HG02642 (cell line): ENCODE measurements at regions not wholly inside any gene's neighbourhood (a gene's known extent, or its start where the extent isn't known, plus 50 kb on each side); places are given as distances from the start of the nearest gene placed in this dataset.

Source experiments
- ATAC-seq: cut with Tn5 transposase; IDR thresholded peaks from one replicate; pipeline ENCODE4 v1.9.1; 2021; ENCODE audit warnings: mild to moderate bottlenecking; ENCODE audit not compliant: unreplicated experiment, poor library complexity

GRCh38 chr3:106750092-106750491 is 627.1 kb upstream of the CCDC54 start:
- ATAC-seq = no peak

GRCh38 chr3:106755336-106755735 is 621.9 kb upstream of the CCDC54 start:
- ATAC-seq = no peak

DNA sequence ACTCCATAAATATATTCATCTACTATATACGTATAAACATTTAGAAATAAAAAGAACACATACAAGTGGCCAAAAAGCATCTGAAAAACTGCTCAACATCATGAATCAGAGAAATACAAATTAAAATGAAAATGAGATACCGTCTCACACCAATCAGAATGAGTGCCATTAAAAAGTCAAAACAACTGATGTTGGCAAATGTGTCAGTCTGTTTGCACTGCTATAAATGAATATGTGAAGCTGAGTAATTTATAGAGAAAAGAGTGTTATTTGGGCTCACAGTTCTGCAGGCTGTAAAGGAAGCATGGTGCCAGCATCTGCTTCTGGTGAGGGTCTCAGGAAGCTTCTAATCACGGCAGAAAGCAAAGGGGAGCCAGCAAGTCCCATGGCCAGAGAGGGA is 620.3 kb upstream of the CCDC54 start:
- no peak for ATAC-seq

DNA sequence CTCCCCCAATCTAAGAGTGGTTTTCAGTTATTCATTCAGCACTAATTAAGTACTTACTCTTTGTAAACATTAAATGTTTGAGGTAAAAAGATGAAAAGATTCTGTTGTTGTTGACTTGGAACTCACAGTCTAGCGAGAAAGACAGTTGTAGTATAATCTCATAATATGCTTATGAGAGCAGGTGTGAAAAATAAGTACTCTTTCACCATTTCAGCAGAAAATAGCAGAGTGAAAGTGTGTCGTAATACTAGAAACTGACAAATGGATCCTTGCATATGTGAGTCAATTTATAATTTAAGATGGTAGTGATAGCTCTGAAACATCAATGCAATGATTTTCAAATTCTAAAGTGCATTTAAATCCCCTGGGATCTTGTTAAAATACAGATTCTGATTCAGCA is 618.8 kb upstream of the CCDC54 start:
- no peak for ATAC-seq

GRCh38 chr3:106759731-106760130 is 617.5 kb upstream of the CCDC54 start:
- no peak for ATAC-seq

GRCh38 chr3:106765342-106765741 is 611.9 kb upstream of the CCDC54 start:
- no peak for ATAC-seq

DNA sequence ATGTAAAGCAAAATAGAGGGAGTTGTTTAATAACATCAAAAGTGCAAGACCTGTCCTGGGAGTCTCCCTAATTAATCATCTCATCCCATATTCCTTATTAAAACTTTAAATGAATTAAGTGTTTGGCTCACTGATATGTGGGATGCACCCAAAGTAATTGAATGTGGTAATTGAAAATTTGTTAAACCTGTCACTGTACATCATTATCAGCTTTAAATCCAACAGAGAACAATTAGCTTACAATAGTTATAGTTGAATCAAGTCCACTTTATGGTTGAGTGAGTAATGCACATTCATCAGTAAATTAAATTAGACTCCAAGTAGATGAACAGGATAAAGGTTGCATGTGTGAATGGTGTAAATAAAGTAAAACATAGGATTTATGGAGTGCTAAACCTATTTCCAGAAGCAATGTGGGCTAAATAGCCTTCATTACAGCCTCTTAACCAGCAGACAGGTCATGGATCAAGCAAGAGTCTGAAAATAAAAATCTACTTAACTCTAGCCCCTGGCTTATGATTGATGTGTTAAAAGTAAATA is 608.2 kb upstream of the CCDC54 start:
- no peak for ATAC-seq

- no peak for ATAC-seq
Measured at GRCh38 chr3:106773795-106774194, 603.4 kb upstream of the CCDC54 start.

DNA sequence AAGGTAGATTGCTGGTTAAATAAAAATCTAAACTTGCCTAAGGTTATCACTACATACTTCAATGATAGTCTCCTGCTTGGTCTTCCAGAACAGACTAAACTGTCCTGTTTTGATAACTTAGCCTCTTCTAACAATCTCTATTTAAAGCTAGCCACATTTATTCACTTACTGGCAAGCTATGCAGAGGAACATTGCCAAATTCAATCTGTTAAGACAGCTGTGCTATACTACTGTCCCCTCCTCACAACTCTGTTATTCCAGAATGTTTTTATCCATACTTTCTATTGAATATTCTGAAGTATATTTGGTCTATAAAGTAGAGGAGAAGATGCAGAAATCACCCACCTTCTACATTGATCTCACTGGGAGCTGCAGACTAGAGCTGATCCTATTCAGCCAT is 594.0 kb upstream of the CCDC54 start:
- ATAC-seq = no peak

- no peak for ATAC-seq
Measured at GRCh38 chr3:106789276-106789675, 588.0 kb upstream of the CCDC54 start.

DNA sequence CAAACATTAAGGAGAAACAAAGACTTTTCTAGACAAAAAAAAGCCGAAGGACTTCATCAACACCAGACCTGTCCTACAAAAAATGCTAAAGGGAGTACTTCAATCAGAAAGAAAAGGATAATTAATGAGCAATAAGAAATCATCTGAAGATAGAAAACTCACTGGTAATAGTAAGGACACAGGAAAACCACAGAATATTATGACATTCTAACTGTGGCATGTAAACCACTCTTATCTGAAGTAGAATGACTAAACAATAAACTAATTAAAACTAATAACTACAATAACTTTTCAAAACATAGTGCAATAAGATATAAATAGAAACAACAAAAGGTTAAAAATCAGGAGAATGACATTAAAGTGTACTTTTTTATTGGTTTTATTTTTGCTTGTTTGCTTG is 584.5 kb upstream of the CCDC54 start:
- ATAC-seq = no peak

DNA sequence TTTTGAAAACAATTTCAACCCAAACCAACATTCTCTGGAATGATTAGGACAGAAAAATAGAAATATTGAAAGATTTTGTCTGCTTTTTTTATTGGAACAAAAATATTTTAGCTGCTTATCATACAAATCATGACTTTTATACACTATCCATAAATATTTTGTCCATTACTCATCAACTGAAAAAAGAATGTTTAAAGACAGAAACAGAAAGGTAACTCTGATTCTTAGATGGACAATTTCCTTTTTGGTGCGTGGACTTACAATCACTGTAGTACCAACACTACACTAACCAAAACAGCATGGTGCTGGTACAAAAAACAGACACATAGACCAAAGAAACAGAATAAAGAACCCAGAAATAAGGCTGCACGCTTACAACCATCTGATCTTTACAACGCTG is 582.8 kb upstream of the CCDC54 start:
- no peak for ATAC-seq

GRCh38 chr3:106795553-106795952 is 581.7 kb upstream of the CCDC54 start:
- no peak for ATAC-seq

DNA sequence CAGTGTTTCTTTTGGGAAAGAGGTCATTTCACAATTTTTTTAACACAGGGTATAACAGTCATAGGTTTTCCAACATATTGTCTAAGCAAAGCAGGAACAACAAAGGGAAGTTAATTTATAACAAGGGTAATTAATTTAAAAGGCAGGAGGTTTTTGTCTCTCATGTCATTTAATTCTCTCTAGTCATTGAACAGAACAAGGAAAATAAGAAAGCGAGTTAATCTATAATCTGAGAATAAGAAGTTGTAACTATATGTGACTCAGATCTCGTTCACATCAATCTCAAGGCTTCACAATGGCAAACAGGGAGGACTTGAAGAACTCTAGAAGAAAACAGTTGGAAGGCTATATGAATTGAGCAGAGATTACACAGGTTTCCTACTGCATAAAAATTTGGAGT is 579.8 kb upstream of the CCDC54 start:
- no peak for ATAC-seq

DNA sequence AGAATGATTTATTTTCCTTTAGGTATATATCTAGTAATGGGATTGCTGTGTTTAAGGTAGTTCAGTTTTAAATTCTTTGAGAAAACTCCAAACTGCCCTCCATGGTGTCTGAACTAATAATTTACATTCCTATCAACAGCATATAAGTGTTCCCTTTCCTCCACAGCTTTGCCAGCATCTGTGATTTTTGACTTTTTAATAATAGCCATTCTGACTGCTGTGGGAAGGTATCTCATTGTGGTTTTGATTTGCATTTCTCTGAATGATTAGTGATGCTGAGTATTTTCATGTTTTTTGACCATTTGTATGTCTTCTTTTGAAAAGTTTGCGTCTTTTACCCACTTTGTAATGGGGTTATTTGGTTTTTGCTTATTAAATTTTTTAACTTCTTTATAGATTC is 571.6 kb upstream of the CCDC54 start:
- ATAC-seq = no peak

GRCh38 chr3:106806964-106807363 is 570.3 kb upstream of the CCDC54 start:
- ATAC-seq = no peak

- ATAC-seq = no peak
Measured at GRCh38 chr3:106809041-106809440, 568.2 kb upstream of the CCDC54 start.

DNA sequence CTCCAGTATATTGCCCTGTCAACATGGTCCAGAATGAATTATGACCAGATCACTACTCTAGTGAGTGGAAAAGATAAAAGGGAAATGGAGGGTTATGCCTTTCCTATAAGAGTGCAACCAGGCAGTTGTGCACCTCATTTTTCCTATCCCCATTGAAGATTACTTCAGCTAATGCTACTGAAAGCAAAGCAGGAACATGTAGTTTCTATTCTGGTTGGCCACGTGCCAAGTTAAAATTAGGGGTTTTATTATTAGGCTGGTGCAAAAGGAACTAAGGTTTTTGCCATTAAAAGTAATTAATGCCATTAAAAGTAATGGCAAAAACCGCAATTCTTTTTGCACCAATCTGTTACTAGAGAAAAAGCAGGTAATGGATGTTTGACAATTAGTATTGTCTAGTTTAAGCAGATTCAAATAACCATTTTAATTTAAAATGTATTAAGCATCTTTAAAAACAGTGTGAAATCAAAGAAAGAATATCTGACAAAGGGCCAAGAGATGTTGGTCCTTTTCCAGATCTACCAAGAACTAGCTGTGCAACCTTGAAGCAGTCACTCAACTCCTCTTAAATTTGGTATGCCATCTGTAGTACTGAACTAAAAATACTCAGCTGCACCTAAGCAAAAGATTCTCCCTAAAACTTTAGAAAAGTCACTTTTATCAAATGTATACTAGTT is 567.5 kb upstream of the CCDC54 start:
- ATAC-seq = no peak

DNA sequence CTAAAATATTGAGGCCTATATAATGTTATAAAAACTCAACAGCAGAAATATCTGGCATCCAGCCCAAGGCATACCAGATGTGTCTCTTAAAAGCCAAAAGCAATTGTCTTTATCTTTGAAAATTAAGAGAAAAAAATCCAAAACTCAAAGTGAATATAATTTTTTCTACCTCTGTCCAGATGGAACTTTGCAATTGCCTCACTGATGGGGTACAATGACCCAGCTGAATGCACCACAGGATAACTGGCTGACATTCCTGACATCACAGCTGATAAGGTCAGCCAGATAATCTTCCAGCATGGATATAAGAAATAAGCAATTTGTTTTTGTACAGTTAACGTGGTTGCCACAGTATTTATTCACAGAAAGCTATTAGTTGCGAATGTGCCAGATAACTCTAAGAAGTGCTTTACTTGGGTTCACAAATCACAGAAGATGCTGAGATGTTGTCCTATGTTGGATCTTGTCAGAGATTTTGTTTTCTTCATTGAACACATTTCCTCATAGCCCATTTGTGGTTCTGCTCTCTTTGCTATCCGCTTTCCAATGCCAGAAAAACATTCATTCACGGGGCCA is 566.9 kb upstream of the CCDC54 start:
- ATAC-seq = no peak

GRCh38 chr3:106811376-106811775 is 565.9 kb upstream of the CCDC54 start:
- no peak for ATAC-seq

DNA sequence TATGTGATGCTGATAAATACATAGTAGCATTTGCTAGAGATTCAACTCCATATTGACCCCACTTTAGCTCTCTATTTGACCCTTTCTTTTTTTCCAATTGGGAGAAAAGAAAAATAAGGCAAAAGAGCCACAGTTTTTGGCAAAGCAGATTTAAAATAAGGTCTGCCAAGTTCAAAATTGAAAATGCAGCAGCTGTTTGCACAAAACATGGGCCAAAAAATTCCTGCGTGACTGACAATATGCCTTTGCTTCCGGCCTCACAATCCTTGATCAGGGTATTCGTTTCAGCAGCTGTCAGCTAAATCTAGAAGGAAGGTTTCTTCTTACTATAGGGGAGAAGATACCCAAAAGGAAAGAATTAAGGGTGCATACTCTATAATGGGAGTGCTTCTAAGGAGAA is 563.5 kb upstream of the CCDC54 start:
- ATAC-seq = no peak

DNA sequence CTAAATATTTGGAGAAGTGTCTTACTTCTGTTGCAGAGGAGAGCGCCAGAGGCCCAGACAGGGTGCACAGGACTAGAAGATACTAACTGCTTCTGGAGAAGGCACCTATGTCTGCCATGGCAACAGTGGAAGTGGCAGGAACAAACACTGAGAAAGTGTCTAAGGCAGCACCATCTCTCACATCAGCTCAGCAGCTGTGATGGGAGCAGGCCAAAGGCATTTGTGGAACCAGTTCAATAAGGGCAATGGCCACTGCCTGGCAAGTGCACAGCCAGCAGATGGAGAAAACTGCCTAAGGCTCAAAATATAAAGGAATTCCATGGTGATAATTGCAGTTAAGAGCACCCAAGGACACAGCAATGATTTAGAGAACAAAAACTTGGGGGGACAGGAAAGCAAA is 563.0 kb upstream of the CCDC54 start:
- ATAC-seq = no peak
